GM19240 (cell line): ENCODE measurements at regions not wholly inside any gene's neighbourhood (a gene's known extent, or its start where the extent isn't known, plus 50 kb on each side); places are given as distances from the start of the nearest gene placed in this dataset.
"Not testable (repeated sequence)": the region's sequence is repeated elsewhere in the genome, so short reads cannot be mapped to it uniquely, and the experiment has no call there.

Experiments used
- DNase-seq: peaks from one replicate; pipeline ENCODE4 v3.0.0; 2011; ENCODE audit warnings: low spot score; ENCODE audit not compliant: insufficient read length

GRCh38 chr20:47998736-47999135 lies 213.5 kb upstream of the SULF2 start:
- no peak for DNase-seq

DNA sequence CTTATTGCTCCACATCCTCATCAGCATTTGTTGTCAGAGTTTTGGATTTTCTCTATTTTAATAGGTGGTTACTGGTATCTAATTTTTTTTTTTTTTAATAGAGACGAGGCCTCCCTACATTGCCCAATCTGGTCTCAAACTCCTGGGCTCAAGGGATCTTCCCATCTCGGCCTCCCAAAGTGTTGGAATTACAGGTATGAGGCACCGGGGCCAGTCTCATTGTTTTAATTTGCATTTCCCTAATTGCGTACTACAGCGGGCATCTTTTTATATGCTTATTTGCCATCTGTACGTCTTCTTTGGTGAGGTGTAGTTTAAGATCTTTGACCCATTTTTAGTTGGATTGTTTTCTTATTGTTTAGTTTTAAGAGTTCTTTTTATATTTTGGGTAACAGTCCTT lies 210.4 kb upstream of the SULF2 start:
- DNase-seq: no peak

DNA sequence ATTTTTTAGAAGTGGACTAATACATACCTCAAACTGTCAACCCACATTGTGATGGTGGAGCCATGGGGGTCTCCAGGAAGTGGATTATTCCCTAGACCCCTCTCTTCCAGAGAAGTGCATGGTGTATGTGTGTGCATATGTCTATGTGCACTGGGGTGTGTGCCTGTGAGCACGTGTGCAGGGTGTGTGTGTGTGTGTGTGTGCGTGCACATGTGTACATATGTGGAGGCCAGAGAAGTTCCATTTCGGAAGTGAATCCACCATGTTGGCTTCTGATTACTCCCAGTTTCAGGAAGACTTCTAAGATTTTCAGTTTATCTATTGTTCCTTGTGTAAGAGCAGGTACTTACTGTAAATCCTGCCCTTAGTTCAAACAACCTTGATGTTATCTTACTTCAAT lies 208.5 kb upstream of the SULF2 start:
- no peak for DNase-seq

- DNase-seq: no peak
These were observed 207.9 kb upstream of the SULF2 start for GRCh38 chr20:47993035-47993755.

- no peak for DNase-seq
These were observed 206.7 kb upstream of the SULF2 start for GRCh38 chr20:47991875-47992488.

DNA sequence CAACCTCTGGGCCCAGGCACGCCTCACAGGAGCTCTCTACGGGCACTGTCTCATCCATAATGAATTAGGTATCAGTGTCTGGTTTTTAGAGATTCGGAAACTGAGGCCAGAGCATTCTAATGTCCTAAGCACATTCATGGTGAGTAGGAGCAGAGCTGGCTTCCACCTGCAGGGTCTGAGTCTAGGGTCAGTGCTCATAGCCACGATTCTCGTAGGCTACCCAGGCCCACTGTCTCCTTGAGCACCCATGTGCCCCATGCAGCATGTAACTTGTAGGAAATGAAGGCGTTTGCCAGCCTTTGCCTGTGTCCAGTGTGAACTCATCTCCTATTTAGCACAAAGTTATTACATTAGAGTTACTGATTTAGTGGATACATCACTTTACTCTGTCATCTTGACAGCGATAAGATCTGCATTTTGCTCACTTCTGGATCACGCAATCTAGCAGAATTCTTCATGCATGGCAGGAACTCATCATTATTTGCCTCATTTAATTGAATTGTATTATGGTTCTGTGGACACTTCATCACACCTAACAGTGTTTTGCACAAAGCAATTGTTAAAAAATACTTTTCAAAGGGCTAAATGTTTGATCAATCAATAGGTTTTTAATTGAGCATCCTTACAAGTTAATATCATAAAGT lies 205.3 kb upstream of the SULF2 start:
- no peak for DNase-seq

GRCh38 chr20:47989957-47990356 lies 204.7 kb upstream of the SULF2 start:
- no peak for DNase-seq

DNA sequence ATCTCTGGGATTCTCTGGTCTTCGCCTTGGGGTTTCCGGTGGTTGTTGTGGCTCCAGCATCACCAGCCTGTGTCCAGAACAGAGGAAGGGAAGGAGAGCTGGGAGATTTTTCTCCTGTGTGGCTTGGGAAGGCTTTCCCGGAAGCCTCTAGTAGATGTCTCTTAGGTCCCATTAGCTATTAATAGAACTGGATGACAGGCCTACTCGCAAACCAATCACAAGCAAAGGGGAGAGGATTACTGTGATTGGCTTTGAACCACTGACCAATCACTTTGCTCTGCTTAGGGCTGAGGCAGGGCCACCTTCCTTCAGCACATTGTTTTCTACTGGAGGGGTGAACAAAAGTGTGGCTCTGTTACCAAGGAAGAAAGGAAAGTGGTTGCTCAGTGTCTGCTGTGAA lies 203.4 kb upstream of the SULF2 start:
- DNase-seq: no peak

DNA sequence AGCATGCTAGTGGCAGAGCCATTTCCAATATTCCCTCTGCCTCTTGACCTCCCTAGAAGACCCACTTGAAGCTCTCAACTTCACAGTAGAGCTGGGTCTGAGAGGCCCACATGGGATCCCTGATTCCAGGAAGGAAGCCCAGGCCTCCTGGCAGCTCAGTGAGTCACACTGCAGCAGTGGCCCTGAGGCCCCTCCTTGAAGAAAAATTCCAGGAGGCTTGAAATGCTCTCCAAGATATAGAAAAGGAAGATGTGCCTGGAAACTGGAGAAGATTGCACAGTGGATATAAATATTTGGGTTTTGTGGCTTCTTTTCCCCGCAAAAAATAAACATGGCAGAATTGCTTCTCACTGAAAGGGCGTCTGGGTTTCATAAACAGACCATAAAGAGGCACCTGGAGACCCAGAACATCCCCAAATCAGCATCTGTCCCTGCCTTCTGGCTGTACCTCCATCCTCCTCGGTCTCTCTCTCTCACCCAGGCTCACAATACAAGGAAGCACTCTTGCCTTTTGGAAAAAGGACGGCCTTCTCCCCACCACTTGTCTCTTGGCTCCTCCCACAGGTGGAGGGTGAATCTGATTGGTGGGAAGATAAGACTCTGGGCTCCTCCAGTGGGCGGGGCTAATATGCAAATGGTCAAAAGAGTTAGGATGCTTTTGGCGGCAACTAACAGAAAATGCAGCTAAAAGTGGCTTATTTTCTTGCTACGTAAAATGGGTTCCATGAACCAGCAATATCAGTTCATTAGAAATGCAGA lies 200.0 kb upstream of the SULF2 start:
- DNase-seq: no peak

- no peak for DNase-seq
These were observed 199.2 kb upstream of the SULF2 start for GRCh38 chr20:47984437-47984836.

DNA sequence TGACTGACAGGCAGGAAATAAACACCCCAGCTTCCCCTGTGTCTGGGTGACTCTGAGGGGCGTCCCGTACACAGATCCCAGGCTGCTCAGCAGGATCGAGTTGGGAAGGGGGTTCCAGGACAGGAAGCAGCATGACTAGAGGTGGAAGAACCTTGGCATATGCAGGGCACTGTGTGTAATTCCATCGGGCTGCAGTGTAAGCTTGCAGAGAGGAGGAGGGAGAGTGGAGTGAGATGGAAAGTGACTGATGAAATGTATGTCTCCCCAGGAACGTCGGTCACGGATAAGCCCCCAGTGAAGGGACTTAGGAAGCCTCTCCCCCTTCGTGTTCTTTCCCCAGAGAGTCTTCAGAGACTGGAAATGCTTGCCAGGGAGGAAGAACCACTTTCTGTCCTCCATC lies 198.4 kb upstream of the SULF2 start:
- DNase-seq: not testable (repeated sequence)

- DNase-seq: no peak
These were observed 197.5 kb upstream of the SULF2 start for GRCh38 chr20:47982574-47983360.

GRCh38 chr20:47981222-47981621 lies 195.9 kb upstream of the SULF2 start:
- no peak for DNase-seq

GRCh38 chr20:47980336-47981177 lies 195.3 kb upstream of the SULF2 start:
- DNase-seq: no peak

DNA sequence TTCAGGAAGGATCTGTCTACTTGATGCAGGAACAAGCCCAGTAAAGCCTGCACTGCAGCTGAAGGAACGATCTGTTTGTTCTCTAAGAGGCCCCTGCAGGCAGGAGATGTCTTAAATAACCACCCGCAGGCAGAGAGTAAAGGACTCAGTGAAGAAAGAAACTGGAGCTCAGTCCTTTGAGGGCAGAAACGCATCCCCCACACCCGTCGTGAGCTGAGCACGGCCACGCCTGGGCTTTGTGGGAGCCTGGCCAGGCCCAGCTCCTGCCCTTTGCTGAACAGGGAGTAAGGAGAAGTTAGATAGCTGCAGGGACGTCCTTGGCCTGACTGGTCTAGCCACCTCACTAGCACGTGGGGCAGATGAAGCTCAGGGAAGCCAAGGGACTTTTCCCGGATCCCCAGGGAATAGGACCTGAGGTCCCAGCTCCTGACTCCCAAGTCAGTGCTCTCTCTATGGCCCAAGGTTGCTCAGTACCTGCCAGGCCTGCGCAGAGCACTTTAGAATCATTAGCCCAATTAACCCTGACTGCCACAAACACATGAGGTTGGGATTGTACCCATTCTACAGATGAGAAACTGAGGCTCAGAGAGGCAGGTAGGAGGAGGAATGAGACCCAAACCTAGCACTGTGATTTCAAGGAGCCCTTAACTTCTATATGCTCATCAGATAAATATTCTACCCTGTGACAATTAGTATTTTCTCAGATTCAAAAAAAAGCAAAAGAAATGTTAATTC lies 194.2 kb upstream of the SULF2 start:
- DNase-seq: not testable (repeated sequence)

GRCh38 chr20:47978428-47979120 lies 193.3 kb upstream of the SULF2 start:
- DNase-seq: not testable (repeated sequence)

DNA sequence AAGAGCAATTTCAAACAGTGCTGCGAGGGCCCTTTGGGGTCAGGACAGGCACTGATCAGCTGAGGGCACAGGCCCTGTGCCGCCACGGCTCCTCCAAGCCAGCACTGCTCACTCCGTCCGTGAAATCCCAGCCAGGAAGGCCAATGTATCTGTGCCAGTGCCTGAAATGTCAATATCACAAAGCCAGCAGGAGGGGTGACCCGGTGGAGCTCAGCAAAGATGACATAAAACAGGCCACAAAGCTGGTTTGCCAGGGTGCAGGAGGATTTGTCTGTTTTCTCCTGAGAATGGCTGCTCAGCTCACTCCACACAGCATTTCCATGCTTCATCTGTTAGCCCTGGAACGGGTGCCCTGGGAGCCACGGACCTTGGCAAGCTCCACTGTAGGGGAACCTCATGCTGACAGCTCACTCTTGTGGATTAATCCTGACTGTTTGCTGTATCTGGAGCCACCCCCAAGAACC lies 192.5 kb upstream of the SULF2 start:
- DNase-seq: not testable (repeated sequence)

DNA sequence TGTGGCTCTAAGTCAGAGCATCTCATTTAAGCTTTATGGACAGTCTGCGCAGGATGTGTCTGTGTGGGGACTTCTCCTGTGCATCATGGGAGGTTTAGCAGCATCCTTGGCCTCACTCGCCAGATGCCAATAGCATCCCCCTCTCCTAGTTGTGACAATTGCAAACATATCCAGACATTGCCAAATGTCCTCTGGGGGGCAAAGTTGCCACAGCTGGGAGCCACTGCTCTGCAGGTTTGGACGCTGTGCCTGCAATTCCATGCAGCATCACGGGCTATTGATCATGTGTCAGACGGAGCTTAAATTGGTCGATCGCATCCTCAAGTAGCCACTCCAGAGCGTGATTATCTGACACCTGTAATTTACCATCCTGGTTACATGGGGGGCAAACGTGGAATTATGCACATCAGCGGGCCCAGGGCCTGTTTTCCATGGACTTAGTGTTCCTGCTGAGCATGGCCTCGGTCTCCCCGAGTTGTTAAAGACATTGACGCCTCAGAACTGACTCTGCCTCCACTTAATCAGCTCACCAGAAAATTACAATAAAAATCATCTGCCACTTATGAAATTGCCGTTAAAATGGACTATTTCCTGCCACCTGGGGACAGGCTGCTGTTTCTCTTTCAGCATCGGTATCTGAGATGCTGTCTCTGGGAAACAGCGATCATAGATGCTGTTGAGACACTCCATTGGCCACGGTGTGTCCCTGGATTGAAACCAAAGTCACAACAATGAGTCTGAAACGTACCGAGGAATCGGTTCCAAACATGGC lies 191.9 kb upstream of the SULF2 start:
- DNase-seq: not testable (repeated sequence)
